ENCODE measurements at regions not wholly inside any gene's neighbourhood (a gene's known extent, or its start where the extent isn't known, plus 50 kb on each side); places are given as distances from the start of the nearest gene placed in this dataset.

DNA sequence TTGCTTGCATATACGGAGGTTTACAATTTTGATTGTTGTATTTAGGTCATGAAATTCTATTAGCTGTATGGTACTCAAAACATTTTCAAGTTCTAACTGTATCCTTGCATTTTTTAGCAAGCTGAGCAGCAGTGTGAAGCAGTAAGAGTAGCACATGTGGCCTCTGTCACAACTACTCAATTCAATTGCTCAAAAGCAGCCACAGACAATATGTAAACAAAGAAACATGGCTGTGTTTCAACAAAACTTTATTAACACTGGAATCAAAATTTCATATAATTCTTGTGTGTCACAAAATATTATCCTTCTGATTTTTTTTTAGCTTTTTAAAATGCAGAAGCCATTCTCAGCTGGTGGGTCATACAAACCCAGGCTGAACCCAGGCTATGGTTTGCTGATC, 266.7 kb upstream of the LRRN1 start:
- no peaks in the 10 kb centered on the region for H3K9me3 Mint-ChIP-seq
- no peak for DNase-seq (ENCODE audit: low spot score in 2 of 2, unreplicated experiment in 2 of 2)
- no peaks in the 10 kb centered on the region for H3K27me3 Mint-ChIP-seq (ENCODE audit: low read depth)
- H3K4me3 Mint-ChIP-seq = no peak overlapping the region
- no peak overlapping the region for H3K27ac Mint-ChIP-seq
- TF ChIP-seq CTCF (IDR thresholded peaks at IDR 0.05; ENCODE audit: unreplicated experiment) = no peak
- no peaks in the 10 kb centered on the region for H3K4me1 Mint-ChIP-seq
- H3K36me3 Mint-ChIP-seq = no peaks in the 10 kb centered on the region

DNA sequence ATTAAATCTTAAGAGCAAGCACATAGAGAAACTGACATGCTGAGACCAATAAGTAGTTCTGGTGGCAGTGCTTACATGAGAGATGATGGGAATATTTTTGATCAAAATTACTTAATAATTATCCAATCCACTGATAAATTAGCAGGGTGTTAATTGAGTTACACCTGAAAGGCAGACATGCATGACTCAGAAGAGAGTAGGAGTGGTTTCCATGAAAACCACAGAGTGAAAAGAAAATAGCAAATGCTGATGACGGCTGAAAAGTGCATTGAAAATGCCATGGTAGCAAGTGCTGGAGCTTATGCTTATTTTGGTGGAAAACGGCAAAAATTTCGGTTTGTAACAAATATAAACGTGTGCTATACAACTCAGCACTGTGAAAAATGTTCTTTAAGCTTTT, 267.8 kb upstream of the LRRN1 start:
- no peaks in the 10 kb centered on the region for H3K9me3 Mint-ChIP-seq
- no peaks in the 10 kb centered on the region for H3K36me3 Mint-ChIP-seq
- no peak overlapping the region for H3K4me3 Mint-ChIP-seq
- no peaks in the 10 kb centered on the region for H3K27me3 Mint-ChIP-seq (ENCODE audit: low read depth)
- no peak for DNase-seq (ENCODE audit: low spot score in 2 of 2, unreplicated experiment in 2 of 2)
- no peaks in the 10 kb centered on the region for H3K4me1 Mint-ChIP-seq
- no peak for TF ChIP-seq CTCF (IDR thresholded peaks at IDR 0.05; ENCODE audit: unreplicated experiment)
- no peak overlapping the region for H3K27ac Mint-ChIP-seq

DNA sequence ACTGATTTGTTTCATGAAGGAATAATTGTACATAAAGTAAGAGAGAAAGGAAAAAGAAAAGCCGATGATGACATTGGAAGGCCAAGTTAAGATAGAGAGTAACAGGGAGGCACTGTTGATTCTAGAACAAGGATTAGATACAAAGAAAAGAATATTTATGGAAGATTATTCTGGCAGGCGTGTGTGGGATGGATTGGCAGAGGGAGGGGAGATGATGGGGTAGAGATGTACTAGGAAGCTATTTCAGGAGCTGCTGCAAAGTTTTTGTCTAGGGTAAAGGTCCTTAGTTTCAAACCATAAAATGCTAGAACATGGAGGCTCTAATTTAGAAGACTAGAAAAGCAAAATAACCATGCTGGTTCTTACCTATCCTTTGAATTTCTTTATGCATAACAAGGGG, 280.0 kb upstream of the LRRN1 start:
- Mint-ChIP-seq H3K4me3 (no peak overlapping the region), H3K27me3 (ENCODE audit: low read depth) (no peaks in the 10 kb centered on the region), H3K4me1 (peaks cover 9% of the 10 kb centered on the region), H3K27ac (no peak overlapping the region), H3K36me3 (no peaks in the 10 kb centered on the region), H3K9me3 (no peaks in the 10 kb centered on the region)
- DNase-seq (ENCODE audit: low spot score in 2 of 2, unreplicated experiment in 2 of 2) = no peak
- no peak for TF ChIP-seq CTCF (IDR thresholded peaks at IDR 0.05; ENCODE audit: unreplicated experiment)

DNA sequence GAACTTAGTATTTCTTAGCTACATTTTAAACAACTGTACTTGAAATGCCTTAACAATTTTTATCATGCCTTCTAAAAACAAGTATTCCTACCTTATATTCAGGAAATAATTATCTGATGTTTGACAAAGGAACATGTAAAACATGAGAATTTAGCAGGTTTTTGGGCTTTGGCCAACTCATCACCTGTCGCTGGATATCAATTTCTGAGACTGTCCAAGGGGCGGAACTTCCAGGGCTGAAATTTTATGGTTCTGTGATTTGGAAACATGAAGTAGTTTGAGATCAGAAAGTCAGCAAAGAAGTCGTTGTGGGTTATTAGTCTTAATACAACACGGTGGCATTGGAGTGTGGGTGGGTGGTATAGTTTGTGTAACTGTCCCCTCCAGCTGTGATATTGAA, 282.2 kb upstream of the LRRN1 start:
- no peak for TF ChIP-seq CTCF (IDR thresholded peaks at IDR 0.05; ENCODE audit: unreplicated experiment)
- H3K4me1 Mint-ChIP-seq = peaks cover 9% of the 10 kb centered on the region
- H3K36me3 Mint-ChIP-seq = no peaks in the 10 kb centered on the region
- H3K27ac Mint-ChIP-seq = no peak overlapping the region
- peaks cover 6% of the 10 kb centered on the region for H3K9me3 Mint-ChIP-seq
- DNase-seq (ENCODE audit: low spot score in 2 of 2, unreplicated experiment in 2 of 2) = no peak
- no peaks in the 10 kb centered on the region for H3K27me3 Mint-ChIP-seq (ENCODE audit: low read depth)
- no peak overlapping the region for H3K4me3 Mint-ChIP-seq

GRCh38 chr3:3516384-3516783, 282.8 kb upstream of the LRRN1 start:
- Mint-ChIP-seq H3K36me3 (no peaks in the 10 kb centered on the region), H3K4me3 (no peak overlapping the region), H3K27me3 (ENCODE audit: low read depth) (no peaks in the 10 kb centered on the region), H3K27ac (no peak overlapping the region), H3K9me3 (peaks cover 6% of the 10 kb centered on the region), H3K4me1 (peaks cover 9% of the 10 kb centered on the region)
- TF ChIP-seq CTCF (IDR thresholded peaks at IDR 0.05; ENCODE audit: unreplicated experiment) = no peak
- no peak for DNase-seq (ENCODE audit: low spot score in 2 of 2, unreplicated experiment in 2 of 2)

DNA sequence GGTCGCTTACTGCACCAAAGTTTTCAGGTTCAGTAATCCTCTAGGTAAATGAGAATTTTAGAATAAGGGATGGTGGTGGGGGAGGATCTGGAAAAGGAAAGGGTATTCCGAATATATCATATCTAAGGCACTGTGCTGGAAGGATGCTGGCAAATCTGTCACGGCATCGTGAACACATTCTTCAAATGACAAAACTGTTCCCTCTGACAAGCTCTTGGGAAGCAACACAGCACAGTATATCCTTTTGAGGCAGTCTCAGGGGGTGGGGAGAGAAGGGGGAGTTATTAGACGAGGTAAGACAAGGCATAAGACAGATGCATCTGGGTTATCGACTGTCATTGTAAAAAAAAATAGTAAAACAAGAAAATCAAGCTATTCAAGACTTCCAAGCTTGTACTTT, 289.6 kb upstream of the LRRN1 start:
- Mint-ChIP-seq H3K27ac (no peak overlapping the region), H3K4me1 (peaks cover 39% of the 10 kb centered on the region), H3K36me3 (no peaks in the 10 kb centered on the region), H3K27me3 (ENCODE audit: low read depth) (no peaks in the 10 kb centered on the region), H3K9me3 (peaks cover 10% of the 10 kb centered on the region), H3K4me3 (peak overlapping the region; percentile 1)
- no peak for TF ChIP-seq CTCF (IDR thresholded peaks at IDR 0.05; ENCODE audit: unreplicated experiment)
- DNase-seq (ENCODE audit: low spot score in 2 of 2, unreplicated experiment in 2 of 2) = no peak

All from mesothelial cell of epicardium (in vitro differentiated cells).